ENCODE measurements at regions not wholly inside any gene's neighbourhood (a gene's known extent, or its start where the extent isn't known, plus 50 kb on each side); places are given as distances from the start of the nearest gene placed in this dataset.
"Not testable (repeated sequence)": the region's sequence is repeated elsewhere in the genome, so short reads cannot be mapped to it uniquely, and the experiment has no call there.

DNA sequence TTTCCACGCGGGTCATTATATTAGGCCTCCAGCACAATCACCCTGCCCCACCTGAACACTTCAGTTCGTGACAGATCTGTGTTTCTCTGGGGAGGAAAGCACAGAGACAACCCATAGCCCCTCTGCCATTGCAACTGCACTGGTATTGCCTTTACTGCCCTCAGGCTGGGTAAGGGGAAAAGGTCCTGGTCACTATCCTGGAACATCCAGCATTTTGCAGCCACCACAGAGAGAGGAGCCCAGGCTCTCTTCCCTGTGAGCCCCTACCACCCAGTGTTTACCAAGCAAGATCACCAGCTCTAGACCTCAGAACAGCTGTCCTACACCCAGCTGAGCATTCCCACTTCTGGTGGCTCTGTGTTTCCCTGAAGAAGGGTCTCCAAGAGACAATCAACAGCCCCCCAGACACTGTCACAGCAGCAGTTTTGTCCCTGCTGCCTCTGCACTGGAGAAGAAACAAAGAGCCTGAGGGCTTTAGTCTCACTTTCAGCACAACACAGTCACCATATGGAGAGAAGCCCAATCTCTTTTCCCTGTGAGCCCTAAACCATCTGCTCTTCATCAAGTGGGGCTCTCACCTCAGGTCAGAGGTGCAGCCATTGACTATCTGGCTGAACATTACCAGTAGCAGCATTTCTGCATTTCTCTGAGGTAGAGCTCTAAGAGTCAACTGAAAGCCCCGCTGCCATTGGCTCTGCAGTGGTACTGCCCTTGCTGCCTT is 655.2 kb upstream of the FAM174A start:
- no peak for DNase-seq

DNA sequence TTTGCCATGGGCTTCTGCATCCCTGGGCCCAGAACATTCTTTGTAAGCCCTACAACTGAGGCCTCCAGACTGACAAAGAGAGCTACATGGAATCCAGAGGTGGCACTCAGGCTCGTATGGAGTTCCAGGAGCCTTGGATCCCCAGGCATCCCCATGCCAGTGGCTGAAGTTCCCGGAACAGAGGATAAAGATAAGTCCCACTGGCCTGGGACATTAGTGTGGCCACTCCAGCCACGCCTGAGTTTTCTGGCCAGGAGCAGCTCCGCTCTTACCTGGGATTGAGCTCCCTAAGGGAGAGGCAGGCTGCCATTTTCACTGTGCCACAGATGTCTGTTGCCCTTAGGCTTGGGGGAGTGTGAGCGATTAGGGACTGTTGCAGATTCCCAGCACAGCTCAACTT is 656.3 kb upstream of the FAM174A start:
- DNase-seq = no peak

DNA sequence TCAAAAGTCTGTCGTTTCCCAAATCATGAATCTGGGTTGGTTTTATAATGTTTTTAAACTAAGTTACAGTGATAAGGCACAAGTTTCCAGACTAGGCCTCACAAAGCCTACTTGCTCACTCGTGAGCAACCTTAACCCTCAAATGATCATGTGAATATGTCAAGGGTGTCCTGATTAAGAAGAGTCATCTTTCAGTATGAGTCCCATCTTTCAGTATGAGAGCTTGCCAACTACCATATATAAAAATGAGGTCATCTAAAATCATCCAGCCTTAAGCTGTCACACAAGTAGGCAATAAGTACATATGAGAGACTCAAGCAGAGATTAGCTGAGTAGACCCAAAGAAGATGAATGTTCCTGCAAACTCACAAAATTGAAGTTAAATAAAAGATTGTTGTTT is 668.4 kb upstream of the FAM174A start:
- DNase-seq = no peak

GRCh38 chr5:99865159-99865558 is 670.0 kb upstream of the FAM174A start:
- DNase-seq = no peak

GRCh38 chr5:99835791-99836190 is 699.4 kb upstream of the FAM174A start:
- DNase-seq = no peak

DNA sequence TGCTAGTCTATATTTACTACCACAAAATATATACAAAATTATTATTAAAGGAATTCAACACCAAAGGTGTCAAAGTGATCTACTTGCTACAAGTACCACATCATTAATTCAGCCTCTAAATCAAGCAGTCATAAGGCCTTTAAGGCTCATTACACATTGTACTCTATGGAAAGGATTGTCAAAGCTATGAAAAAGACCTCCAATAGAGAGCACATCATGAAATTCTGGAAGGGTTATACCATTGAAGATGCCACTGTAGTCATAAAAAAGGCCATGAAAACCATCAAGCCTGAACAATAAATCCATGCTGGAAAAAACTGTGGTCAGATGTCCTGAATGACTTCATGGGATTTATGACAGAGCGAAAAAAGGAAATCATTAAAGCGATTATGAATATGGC is 708.0 kb upstream of the FAM174A start:
- DNase-seq = no peak

DNA sequence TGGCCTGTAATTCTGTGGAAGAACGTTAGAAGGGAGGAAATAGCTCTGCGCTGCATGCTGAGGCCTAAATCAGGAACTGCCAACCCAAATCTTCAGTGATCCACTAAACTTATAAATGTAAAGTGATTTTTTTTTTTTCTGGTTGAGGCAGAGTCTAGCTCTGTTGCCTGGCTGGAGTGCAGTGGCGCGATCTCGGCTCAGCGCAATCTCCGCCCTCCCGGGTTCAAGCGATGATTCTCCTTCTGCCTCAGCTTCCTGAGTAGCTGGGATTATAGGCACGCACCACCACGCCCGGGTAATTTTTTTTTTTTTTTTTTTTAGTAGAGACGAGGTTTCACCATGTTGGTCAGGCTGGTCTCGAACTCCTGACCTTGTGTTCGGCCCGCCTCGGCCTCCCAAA is 717.4 kb upstream of the FAM174A start:
- DNase-seq = no peak

GRCh38 chr5:99814321-99815063 is 720.7 kb upstream of the FAM174A start:
- DNase-seq = no peak

DNA sequence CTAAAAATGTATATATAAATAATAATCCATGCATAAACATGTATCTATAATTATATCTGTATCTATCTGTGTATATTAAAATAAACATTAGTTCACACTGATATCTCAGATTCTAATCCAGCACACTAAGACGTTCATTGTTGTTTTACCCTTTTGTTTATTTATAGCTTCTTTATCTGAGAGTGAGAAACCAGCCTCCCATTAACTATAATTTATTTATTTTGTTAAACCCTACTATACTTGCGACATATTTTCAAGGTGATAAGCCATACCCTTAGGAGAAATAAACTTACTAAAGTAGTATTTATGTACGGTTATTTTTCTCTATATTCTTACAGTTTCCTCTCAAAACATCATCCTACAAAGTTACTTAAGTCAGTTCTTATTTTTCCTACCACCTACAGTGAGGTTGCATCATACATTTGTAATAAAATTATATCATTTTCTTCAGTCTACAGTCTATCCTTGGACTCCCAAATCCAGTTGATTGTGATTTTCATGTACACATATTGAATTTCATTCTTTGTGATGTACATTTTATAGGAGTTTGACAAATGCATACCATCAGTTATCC is 726.4 kb upstream of the FAM174A start:
- DNase-seq = no peak

GRCh38 chr5:99807346-99807745 is 727.8 kb upstream of the FAM174A start:
- DNase-seq = no peak

DNA sequence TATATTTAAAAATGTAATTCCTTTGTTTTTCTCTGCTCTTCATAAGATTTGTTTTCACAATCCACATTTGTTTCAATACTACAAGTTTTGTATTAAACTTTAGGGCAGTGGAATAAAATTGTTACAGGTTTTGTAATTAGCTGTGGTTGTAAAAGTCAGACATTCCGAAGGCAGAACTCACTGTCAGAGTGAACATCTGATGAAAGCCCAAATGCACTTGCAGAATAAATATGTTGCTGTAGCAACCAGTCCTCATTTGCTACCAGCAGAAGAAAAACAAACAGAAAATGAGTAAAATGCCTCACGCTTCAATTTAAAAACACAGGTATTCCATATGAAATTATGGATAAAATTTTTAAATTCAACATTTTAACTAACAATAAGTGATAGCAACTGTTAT is 740.1 kb upstream of the FAM174A start:
- no peak for DNase-seq

DNA sequence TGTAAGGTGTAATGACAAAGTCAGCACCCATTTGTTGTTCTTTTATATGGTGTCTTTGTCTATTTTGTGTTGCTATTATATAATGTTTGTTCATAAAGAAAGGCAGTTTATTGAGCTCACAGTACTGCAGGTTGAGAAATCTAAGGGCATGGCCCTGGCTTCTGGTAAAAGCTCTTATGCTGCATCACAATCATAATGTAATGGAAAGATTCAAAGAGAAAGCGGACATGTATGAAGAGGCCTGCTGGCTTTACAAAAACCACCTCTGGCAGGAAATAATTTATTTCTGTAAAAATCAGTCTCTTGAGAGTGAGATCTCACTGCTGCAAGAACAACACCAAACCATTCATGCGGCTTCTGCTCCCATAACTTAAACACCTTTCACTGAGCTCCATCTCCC is 746.7 kb upstream of the FAM174A start:
- DNase-seq = no peak

- no peak for DNase-seq
Measured at GRCh38 chr5:99775189-99775588, 760.0 kb upstream of the FAM174A start.

DNA sequence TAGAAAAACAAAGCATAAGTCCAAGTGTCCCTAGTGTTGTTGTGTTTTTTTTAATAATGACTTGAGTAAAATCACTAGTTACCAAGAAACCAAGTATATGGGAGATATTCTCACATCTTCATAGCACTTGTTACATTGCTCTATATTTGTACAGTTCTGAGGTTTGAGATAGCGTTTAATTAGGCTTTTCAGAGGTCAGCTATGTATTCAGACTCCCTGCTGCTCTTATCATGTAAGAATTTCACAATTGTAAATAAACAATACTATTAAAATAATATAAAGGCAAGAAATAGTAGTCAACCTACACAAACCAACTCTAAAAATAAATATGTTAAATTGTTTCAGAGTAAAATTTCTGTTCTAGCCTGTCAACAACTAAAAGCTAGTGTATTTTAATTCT is 761.9 kb upstream of the FAM174A start:
- DNase-seq = no peak

GRCh38 chr5:99771296-99771695 is 763.9 kb upstream of the FAM174A start:
- no peak for DNase-seq

GRCh38 chr5:99765011-99765410 is 770.2 kb upstream of the FAM174A start:
- DNase-seq = no peak

DNA sequence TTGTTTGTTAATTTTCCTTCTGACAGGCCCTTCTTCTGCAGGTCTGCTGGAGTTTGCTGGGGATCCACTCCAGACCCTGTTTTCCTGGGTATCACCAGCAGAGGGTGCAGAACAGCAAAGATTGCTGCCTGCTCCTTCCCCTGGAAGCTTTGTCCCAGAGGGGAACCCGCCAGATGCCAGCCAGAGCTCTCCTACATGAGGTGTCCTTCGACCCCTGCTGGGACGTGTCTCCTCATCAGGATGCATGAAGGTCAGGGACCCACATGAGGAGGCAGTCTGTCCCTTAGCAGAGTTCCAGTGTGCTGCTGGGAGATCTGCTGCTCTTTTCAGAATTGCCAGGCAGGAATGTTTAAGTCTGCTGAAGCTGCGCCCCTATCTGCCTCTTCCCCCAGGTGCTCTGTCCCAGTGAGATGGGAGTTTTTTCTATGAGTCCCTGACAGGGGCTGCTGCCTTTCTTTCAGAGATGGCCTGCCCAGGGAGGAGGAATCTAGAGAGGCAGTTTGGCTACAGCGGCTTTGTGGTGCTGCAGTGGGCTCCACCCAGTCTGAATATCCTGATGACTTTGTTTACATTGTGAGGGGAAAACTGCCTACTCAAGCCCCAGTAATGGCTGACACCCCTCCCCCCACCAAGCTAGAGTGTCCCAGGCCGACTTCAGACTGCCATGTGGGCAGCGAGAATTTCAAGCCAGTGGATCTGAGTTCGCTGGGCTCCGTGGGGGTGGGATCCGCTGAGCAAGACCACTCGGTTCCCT is 772.0 kb upstream of the FAM174A start:
- DNase-seq = no peak

GRCh38 chr5:99747342-99747741 is 787.8 kb upstream of the FAM174A start:
- DNase-seq = no peak

GRCh38 chr5:99733146-99733545 is 802.0 kb upstream of the FAM174A start:
- DNase-seq = not testable (repeated sequence)

DNA sequence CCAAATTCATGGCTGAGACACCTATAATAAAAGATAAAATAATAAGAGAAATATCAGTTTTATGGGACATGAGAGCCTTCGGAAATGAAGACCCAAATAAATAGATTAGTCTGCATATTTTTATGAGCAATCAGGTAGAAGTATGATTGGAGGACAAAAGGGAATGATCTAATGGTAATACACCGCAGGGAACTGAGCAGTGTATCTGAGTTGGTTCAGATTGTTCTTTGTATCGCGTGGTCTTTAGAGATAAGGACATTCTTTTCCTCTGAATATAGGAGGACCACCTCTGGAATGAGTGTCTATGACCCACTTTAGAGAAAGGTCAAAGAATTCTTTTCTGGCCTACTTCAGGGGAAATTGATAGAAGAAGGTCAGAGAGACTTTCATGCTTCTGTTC is 801.8 kb upstream of the CHD1 start:
- DNase-seq = not testable (repeated sequence)

GRCh38 chr5:99724732-99725290 is 796.0 kb upstream of the CHD1 start:
- DNase-seq = no peak

DNA sequence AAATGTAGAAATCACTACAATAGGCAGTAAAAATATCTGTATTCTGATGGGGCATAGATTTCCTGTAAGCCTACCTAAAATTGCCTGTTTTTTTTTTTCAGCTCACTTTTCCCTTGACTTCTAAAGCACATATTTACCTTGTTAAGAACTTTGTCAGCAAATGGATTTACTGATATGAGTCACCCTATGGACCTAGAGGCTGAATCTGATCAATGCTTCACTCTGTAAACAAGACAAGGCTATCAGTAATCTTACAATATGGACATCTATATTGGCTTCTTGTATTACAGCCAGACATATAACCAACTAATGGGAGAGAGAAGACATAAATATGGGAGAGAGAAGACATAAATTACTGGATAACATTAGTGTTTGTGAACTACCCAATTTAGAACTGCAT is 792.7 kb upstream of the CHD1 start:
- no peak for DNase-seq

DNA sequence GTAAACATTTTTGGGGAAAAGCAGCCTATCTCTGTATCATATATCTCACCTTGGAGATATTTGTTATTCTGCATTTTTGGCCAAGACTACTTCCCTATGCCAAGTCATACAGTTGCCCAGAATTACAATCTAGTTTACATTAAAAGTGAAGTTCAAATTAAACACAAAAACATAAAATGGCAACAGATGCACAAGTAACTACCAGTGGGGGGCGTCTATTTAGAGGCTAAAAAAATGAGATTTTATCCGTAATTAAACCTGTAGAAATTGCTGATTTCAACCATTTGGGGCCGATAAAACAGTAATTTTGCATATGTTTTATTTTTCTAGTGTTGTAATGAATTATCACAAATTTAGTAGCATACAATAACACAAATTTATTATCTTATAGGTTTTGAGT is 787.1 kb upstream of the CHD1 start:
- no peak for DNase-seq
